ENCODE measurements at regions not wholly inside any gene's neighbourhood (a gene's known extent, or its start where the extent isn't known, plus 50 kb on each side); places are given as distances from the start of the nearest gene placed in this dataset.
"Not testable (repeated sequence)": the region's sequence is repeated elsewhere in the genome, so short reads cannot be mapped to it uniquely, and the experiment has no call there.

DNA sequence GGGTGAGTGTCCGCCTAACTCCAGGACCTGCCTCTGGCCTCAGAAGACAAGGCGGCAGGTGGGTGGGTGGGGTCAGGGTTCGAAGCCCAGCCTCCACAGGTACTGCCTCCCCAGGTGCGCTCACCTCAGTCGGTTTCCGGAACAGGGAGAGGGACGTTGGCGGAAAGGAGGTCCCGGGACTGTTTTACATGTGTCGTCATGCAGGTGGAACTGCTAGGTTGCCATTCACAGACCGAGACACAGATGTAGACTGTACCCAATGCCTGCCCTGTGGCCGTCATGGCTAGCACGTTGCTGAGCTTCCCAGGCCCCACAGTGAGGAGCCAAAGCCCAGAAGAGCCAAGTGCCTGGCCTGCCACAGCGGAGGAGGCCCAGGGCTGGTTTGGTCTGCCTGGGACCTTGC is 284.0 kb upstream of the HS6ST1 start:
- no peak for FAIRE-seq

DNA sequence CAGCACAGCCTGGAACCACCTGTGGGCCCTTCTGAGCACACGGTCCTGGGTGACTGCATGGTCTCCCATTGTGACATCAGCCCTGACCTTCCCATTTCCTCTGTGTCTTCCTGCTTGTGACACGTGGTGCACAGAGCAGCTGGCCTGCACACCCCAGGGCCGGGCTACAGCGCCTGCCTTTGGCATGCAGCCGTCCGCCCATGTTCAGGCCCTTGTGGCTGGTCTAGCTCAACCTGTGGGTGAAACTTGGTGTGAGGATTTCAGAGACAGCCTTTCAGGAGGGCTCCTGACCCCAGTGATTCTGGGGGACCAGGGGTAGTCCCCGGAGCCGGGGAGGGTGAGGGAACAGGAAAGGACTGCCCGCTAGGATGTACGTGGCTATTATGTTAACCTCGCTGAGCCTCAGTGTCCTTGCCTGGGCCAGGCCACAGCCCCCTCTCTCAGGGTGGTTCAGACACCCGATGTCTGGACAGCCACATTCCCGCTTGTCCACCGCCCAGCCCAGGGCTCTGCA is 284.8 kb upstream of the HS6ST1 start:
- no peak for FAIRE-seq

DNA sequence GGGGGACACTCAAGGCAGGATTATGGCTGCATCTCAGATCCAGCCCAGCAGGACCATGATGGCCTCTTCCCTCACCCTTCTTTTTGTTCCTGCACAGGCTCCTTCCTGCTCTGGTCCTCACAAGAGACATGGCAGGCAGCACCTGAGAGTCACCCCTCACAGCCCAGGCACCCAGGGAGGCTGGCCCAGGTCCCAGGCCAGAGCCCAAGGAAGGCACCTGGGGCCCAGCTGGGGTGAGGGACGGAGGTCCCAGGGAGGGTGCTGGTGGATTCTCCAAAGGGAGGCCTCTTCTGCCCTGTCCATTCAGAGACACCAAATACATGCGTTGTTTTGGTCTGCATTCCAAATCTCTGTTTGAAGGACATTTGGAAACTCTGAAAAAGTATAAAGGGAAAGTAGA is 285.4 kb upstream of the HS6ST1 start:
- no peak for FAIRE-seq

DNA sequence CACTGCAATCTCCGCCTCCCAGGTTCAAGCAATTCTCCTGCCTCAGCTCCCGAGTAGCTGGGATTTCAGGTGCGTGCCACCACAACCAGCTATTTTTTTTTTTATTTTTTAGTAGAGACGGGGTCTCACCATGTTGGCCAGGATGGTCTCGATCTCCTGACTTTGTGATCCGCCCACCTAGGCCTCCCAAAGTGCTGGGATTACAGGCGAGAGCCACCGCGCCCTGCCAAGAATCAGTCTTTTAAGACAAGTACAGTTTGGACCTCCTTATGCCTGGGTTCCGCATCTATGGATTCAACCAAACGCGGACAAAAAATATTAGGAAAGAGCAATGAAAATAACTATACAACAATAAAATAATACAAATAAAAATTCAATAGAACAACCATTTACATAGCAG is 285.9 kb upstream of the HS6ST1 start:
- FAIRE-seq, result not testable (repeated sequence)

DNA sequence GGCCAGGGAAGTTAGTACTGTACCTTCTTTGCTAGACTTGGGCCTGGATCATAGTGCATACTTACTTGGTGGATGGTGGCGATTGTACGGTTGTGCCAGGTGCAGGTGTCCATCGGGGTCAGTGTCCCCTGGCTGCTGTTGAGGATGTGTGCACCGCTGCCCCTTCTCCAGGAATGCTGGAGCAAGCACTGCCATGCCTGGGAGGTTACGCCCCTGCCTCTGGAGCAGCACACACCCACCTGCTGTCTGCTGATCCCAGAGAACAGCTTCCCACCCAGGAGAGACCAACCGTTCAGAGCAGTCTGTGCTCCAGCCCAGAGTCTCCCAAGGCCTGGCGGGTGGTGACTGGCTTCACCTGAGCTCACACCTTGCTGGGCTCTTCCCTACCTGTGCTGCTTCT is 286.8 kb upstream of the HS6ST1 start:
- FAIRE-seq, result no peak

DNA sequence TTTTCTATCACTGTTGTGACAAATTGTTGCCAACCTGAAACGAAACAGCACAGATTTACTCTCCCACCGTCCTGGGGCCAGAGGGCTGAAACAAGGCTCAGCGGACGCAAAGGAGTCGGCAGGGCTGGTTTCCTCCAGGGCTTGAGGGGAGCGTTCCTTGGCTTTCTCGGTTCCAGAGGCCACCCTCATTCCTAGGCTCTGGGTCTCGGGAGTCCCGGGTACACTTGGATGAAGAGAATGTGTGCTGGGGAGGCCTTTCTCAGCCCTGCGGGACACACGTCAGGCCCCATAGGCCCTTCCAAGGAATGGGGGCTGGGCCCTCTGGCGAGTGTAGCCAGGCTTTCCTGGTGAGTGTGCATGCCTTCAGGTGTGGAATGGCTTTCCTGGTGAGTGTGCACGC is 287.3 kb upstream of the HS6ST1 start:
- FAIRE-seq, result no peak

DNA sequence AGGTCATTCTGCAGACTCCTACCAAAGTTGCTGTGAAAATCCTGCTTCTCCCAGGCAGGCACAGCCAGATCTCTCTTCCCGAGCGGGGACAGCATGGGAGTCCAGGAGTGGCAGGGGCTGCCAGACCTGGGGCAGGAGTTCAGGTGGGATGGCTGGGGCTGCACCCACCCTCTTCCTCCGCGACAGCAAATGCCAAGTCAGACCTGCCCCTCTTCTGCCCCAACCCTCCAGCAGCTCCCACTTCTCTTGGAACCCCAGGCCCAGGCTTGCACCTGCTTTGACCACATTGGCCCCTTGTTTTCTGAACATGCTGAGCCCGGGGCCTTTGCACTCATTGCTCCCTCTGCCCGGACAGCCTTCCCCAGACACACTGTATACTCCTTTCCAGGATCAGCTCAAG is 288.2 kb upstream of the HS6ST1 start:
- FAIRE-seq, result no peak

DNA sequence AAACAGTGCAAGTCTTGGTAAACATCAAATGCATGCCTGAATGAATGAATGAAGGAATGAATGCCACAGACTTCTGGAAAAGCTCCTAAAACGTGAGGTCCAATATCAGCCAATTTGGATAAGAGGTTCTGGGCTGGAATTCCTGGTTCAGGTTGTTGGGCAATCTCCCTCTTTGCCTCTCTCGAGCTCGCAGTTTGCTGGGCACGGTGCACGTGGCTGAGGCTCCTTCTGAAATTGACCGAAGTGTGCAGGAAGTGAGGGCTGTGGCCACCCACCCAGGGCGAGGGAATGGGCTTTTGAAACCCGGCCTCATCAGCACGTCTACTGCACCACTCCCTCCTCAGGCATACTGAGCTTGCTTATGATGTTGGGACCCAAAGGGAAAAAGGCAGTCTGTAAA is 288.8 kb upstream of the HS6ST1 start:
- FAIRE-seq, result no peak

DNA sequence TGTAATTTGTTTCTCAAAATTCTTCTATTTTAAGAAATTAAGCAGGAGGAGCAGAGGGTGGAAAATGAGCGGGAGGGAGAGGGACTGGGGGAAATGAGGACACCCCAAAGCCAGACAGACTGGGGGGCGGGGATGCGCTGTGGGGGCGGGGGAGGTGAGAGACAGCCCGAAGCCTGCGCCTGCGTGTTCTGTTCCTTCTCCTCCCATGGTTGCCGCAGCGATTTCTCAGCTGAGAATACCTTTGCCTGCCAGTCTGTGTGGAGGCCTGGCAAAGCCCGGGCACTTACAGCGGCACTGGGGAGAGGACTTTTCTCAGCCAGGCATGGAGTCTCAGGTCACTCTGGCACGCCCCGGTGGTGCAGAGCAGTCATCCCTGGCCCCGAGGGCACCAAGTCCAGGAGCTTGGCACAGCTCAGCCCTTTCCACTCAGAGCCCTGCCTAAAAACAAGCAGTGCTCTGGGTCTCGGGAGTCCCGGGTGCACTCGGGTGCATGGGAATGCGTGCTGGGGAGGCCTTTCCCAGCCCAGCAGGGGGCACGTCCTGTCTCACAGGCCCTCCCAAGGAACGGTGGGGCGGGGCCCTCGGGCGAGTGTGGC is 289.3 kb upstream of the HS6ST1 start:
- no peak for FAIRE-seq

DNA sequence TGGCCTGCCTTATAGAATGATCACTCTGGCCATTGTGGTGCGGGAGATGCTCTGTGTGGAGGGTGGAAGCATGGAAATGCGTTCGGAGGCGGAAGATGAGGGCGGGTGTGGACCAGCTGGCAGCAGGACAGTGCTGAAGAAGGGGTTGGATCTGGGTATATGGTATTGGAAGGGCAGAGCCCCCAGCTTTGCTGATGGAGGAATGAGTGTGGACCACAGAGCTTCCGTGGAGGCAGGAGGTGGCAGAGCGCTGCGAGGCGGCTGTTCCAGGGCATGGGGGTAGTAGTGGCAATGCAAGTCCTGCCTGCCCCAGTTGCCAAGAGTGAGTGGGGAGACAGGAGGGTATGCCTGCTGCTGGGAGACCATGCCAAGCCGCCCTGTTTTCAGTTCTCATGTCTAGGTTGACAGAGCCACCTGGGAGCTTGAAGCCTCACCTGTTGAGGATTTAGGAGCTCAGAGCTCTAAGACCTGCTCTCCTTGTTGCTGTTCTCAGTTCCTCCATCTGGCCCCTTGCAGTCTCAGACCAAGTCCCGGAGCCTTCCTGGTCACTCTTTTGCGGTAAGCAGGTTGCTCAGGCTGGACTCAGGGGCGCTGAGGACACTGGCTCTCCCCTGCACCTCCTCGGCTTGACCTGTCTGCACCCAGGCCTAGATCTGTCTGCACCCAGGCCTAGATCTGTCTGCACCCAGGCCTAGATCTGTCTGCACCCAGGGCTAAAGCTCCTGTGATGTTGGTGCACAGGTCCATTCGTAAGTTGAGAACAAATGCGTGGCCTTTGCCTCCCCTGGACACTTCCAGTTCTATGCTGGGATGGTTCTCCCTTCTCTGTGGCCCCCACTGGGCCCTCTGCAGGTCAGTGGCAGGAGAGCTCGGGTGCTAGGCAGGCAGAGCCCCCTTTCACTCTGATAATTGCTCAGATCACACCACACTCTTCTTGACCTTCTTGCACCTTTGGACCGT is 290.5 kb upstream of the HS6ST1 start:
- no peak for FAIRE-seq

DNA sequence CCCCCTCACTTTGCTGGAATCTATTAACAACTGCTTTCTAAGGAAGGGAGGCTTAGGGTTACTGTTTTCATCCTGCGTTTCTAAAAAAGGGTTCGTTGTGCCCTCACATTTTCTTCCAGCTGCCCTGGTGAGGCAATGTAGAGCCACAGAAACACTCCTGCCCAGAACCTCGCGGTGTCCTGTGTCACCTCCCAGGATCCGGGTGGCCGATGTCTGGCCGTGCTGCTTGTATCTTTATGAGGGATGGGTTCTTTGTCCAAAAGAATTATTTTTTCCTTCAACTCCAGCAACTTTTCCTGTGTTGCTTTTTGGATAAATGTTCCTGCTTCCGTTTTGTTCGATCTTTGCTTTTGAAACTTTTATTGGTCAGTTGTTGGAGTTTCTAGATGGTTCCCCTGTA is 291.8 kb upstream of the HS6ST1 start:
- no peak for FAIRE-seq

DNA sequence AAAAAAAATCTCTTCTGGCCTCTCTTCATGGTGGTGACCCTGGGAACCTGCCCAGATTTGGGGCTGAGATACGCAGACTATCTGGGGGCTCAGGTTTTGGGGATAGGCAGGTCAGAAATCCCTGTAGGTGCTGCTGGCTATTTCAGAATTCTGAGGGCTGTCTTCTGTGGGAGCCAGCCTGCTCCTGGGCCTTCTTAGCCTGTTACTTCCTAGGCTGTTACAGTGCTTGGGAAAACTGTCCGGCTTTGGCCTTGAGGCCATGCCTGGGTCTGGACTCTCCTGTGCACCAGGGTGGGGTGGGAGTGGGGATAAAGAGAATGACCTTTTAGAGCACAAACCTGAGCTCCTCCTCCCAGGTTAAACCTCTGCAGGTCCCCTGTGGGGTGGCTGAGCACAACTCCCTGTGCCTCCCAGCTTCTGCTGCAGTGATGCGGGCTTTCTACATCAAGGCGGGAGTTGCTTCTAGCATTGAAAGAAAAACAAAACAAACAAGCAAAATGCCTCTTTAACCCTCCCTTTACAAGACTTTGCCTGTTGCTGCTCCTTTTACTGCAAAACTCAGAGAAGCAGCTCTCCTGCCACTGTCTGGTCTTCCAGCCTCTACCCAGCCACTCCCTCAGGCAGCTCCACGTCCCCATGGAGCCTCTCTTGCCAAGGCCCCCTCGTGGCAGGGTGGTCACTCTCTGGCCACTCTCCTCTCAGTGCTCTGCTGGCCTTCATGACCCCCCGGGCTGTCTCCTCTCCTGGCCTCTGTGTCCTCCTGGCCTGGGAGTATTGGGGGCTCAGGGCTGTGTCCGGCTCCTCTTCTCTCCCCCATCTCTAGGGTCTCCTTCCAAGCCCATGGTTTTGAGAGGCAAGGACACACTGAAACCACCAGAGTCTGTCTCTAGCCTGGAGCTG is 293.0 kb upstream of the HS6ST1 start:
- FAIRE-seq, result no peak

DNA sequence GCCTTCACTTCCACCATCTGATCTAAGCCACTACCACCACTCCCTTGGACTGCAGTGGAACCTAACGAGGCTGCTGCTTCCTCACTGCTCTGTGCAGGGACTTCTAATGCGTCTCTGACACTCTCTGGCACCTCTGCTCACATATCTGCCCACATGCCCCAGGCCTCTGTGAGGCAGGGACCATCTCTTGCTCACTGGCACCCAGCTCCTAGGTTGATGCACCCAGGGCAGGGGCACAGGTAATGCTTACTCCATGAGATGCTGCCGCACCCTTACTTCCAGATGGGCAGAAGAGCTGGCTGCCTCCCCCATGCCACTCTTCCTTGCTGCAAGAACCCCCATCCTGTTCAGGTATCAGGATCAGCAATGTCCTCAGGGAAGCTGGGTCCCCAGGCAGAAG is 294.0 kb upstream of the HS6ST1 start:
- FAIRE-seq, result no peak

DNA sequence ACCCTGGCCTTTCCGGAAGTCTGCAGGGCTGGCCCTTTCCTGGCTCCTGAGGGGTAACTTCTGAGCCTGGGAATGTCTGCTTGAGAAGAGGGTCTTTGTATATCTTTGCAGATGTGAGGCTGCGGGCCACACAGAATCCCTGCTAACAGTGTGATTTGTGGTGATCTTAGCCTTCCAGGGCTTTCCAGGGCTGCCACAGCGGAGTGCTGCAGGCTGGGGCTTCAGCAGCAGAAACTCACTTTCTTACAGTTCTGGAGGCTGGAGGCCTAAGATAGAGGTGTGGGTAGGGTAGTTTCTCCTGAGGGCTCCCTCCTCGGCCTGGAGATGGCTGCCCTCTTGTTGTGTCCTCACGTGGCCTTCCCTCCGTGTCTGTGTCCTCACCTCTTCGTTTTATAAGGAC is 294.7 kb upstream of the HS6ST1 start:
- FAIRE-seq, result no peak

DNA sequence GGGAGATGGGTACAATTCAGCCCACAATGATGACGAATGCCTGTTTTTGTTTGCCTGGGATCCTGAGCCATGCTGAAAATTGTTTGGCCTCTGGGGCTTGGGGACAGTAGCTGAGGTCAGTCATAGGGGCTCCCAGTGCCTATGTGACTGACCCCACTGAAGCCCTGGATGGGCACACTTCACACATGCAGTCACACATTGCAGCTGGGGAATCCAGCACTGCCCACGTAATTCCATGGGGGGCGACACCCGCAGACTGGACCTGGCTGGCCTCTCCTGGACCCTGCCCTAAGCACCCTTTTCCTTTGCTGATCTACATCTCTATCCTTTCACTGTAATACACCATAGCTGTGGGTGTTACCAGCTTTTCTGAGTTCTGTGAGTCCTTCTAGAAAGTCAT is 295.2 kb upstream of the HS6ST1 start:
- no peak for FAIRE-seq

DNA sequence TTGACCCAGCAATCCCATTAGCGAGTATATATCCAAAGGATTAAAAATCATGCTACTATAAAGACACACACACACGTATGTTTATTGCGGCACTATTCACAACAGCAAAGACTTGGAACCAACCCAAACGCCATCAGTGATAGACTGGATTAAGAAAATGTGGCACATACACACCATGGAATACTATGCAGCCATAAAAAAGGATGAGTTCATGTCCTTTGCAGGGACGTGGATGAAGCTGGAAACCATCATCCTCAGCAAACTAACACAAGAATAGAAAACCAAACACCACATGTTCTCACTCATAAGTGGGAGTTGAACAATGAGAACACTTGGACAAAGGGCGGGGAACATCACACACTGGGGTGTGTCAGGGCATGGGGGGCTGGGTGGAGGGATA is 296.2 kb upstream of the HS6ST1 start:
- FAIRE-seq, result not testable (repeated sequence)

DNA sequence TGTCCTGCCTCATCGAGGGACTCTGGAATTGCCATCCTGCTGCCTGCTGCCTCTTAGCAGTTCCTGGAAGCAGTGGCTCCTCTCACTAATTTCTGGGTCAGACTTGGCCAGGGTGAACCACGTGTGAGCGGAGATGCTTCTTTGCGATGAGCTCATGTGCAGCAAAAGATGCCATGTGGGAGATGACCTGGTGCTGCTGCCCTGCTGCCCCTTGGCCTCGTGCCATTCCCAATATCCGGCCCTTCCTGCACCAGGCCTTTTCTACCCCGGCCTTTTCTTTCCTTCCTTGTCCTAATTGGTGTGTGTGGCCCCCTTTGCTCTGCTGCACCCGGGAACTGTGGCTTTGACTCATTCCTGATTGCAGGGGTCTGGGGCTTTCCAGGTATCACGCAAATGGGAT is 296.9 kb upstream of the HS6ST1 start:
- no peak for FAIRE-seq

DNA sequence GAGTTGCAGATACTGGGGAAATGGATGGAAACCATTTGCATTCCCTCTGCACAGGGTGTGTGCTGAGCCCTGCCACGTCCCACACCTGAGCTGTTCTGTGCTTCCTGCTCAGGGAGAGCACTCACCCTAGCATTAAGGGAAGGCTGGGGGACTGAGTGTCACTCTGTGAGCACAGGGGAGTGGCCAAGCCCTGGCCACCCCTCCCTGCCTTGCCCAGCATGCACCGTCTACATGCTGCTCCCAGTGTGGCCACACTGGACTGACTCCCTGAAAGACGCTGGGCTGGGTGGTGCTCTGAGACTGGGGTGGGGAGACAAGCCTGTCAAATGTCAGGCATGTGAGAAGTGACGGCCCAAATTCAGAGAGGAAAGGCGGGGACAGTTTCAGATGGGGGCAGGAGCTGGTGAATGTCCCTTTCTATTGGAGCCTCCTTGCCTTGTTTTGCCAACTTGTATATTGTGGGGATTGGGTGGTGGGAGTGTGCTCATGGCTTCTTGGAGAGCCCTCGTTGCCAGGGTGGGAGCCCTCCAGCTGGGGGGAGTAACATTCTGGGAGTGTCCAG is 298.4 kb upstream of the HS6ST1 start:
- FAIRE-seq, result no peak

DNA sequence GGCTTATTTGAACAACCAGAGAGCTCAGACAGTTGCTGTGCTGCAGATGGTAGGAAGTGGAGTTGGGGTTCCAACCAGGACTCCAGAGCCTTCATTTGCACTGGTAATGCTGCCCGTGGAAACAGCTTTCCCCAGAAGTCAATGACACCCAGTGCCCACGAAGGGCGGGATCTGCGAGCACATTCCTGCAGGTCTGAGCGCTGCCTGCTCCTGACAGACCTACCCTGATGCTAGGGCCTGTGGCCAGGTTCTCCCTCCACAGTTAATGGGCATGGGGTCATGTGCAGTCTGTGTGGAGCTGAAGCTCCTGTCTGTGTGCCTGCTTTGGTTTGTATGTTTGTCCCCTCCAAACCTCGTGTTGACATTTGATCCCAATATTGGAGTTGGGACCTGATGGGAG is 299.0 kb upstream of the HS6ST1 start:
- FAIRE-seq, result no peak

DNA sequence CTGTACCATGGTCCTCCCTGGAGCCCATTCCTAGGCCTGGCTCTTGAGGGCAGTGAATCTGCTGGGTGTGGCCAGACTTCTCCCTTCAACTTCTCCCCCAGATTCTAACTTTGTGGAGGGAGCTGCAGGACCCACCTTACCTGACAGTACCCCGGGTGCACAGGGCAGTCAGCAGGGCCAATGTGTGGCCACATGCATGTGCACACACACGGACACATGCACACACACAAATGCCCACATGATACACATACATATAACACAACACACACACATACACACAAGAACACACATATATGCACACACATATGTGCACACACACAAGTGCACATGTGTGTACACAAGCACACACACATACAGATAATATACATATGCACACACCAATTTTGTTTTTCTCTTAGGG is 300.0 kb upstream of the HS6ST1 start:
- FAIRE-seq, result no peak

DNA sequence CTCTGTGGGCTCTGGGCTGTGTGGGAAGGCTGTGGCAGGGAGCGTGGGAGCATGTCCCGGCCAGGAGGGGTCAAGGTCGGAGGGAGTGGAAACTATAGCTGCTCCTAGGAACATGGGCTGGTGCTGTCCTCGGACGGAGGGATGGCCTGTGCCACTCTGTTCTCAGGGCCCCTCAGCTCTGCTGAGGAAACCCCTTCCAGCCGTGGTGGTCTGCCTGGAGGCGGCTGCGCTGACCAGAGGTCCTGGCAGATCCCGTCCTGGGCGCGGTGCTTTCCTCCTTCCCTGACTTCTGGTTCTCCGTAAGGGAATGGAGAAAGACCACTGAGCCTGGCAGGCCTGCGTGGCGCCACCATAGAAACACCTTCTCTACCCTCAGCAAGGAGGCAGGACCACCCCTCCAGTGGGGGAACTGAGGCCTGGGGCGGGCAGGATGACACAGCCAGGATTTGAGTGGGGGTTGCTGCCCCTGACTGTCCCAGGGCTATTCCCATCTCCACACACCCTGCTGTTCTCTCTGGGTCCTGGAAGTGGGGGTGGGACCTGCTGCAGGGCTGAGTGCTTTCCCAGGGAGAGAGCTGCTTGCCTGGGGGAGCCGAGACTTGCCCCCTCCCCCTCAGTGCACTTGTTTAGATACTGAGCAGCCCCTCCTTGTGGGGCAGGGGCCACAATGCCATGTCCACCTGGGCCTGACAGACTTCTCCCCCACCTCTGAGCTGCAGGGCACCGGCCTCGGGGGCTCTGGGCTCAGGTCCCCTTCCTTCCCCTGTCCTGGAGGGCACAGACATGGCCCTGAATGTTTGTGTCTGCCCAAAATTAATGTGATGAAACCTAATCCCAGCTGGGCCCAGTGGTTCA is 301.0 kb upstream of the HS6ST1 start:
- FAIRE-seq, result no peak

DNA sequence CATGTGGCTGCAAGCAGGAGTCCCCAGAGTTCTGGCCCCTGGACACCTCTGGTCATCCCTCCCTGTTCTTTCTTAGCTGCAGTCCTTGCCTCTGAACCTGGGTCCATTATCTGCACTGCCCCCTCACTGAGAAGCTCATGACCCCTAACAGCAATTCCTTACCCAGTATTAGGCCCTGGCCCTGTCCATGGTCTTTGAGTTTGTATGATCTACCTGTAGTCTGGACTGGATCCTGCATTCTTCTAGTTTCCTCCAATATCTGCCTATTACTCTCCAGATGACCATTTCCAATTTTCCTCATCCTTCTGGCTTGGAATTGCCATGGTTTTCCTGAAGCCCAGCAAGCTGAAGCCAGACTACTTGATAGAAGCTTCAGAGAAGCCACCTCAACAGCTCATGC is 302.4 kb upstream of the HS6ST1 start:
- FAIRE-seq, result no peak
